Osteoblast (primary cell): ENCODE measurements at regions not wholly inside any gene's neighbourhood (a gene's known extent, or its start where the extent isn't known, plus 50 kb on each side); places are given as distances from the start of the nearest gene placed in this dataset.

Source experiments
- DNase-seq: peaks from one replicate; pipeline ENCODE4 v3.0.0; 2011; ENCODE audit warnings: low spot score, mixed read lengths; ENCODE audit not compliant: insufficient read length; ENCODE audit errors: missing footprints
- H2AFZ ChIP-seq: 2 replicates; pipeline ENCODE4 v1.6.0; 2011; ENCODE audit warnings: mild to moderate bottlenecking, low read length
- H3K27ac ChIP-seq: 2 replicates; pipeline ENCODE4 v1.5.1; 2011; ENCODE audit warnings: mild to moderate bottlenecking, low read depth, low read length, moderate library complexity
- H3K27me3 ChIP-seq: 2 replicates; pipeline ENCODE4 v1.6.0; 2012; ENCODE audit warnings: mild to moderate bottlenecking, control low read depth, inconsistent platforms, low read length, moderate library complexity; ENCODE audit not compliant: insufficient read depth
- H3K36me3 ChIP-seq: 2 replicates; pipeline ENCODE4 v1.5.1; 2011; ENCODE audit warnings: mild to moderate bottlenecking, low read length, control low read depth, moderate library complexity; ENCODE audit not compliant: insufficient read depth
- H3K4me1 ChIP-seq: 2 replicates; pipeline ENCODE4 v1.5.1; 2011; ENCODE audit warnings: mild to moderate bottlenecking, low read length, control low read depth, moderate library complexity; ENCODE audit not compliant: insufficient read depth
- H3K4me2 ChIP-seq: 2 replicates; pipeline ENCODE4 v1.6.0; 2011; ENCODE audit warnings: mild to moderate bottlenecking, low read length; ENCODE audit not compliant: insufficient read depth
- H3K4me3 ChIP-seq: fragments of 200-600 bp; sonication (generic); 3 replicates; pipeline ENCODE4 v1.5.1; 2012; ENCODE audit warnings: mild to moderate bottlenecking, low read length, inconsistent platforms; ENCODE audit not compliant: insufficient read depth
- H3K79me2 ChIP-seq: 2 replicates; pipeline ENCODE4 v1.6.0; 2012; ENCODE audit warnings: mild to moderate bottlenecking, low read length, control low read depth, inconsistent platforms; ENCODE audit not compliant: insufficient read depth
- H3K9me3 ChIP-seq: 2 replicates; pipeline ENCODE4 v1.5.1; 2011; ENCODE audit warnings: low read depth, low read length, control low read depth
- H4K20me1 ChIP-seq: 2 replicates; pipeline ENCODE4 v1.6.0; 2012; ENCODE audit warnings: mild to moderate bottlenecking, low read length, control low read depth; ENCODE audit not compliant: insufficient read depth
- CTCF ChIP-seq: IDR thresholded peaks from 2 replicates; pipeline ENCODE4 v1.5.1; 2011; ENCODE audit warnings: mild to moderate bottlenecking, low read depth, low read length, moderate library complexity; ENCODE audit errors: extremely low read depth

- Histone ChIP-seq H3K9me3 (no peaks in the 10 kb centered on the region), H2AFZ (no peak overlapping the region), H3K79me2 (no peaks in the 10 kb centered on the region), H3K4me1 (no peaks in the 10 kb centered on the region), H3K4me2 (no peak overlapping the region), H3K36me3 (no peaks in the 10 kb centered on the region), H3K4me3 (no peak overlapping the region), H3K27ac (no peak overlapping the region), H4K20me1 (no peaks in the 10 kb centered on the region), H3K27me3 (peaks cover 5% of the 10 kb centered on the region)
- TF ChIP-seq CTCF, result no peak
- DNase-seq, result no peak
Measured at GRCh38 chr4:114398410-114398809, 200.2 kb upstream of the UGT8 start.

GRCh38 chr4:114399105-114399504 is 199.5 kb upstream of the UGT8 start:
- DNase-seq, result no peak
- Histone ChIP-seq H3K36me3 (no peaks in the 10 kb centered on the region), H3K27ac (no peak overlapping the region), H3K27me3 (peaks cover 5% of the 10 kb centered on the region), H3K9me3 (no peaks in the 10 kb centered on the region), H3K4me2 (no peak overlapping the region), H3K79me2 (no peaks in the 10 kb centered on the region), H2AFZ (no peak overlapping the region), H4K20me1 (no peaks in the 10 kb centered on the region), H3K4me1 (no peaks in the 10 kb centered on the region), H3K4me3 (no peak overlapping the region)
- no peak for TF ChIP-seq CTCF

- no peaks in the 10 kb centered on the region for H4K20me1 ChIP-seq
- no peaks in the 10 kb centered on the region for H3K79me2 ChIP-seq
- peaks cover 5% of the 10 kb centered on the region for H3K27me3 ChIP-seq
- no peak overlapping the region for H3K27ac ChIP-seq
- no peak overlapping the region for H3K4me3 ChIP-seq
- no peak overlapping the region for H2AFZ ChIP-seq
- no peaks in the 10 kb centered on the region for H3K9me3 ChIP-seq
- no peaks in the 10 kb centered on the region for H3K4me1 ChIP-seq
- TF ChIP-seq CTCF, result no peak
- no peaks in the 10 kb centered on the region for H3K36me3 ChIP-seq
- DNase-seq, result no peak
- no peak overlapping the region for H3K4me2 ChIP-seq
Measured at GRCh38 chr4:114400531-114400930, 198.1 kb upstream of the UGT8 start.

GRCh38 chr4:114401483-114401882 is 197.1 kb upstream of the UGT8 start:
- no peaks in the 10 kb centered on the region for H3K4me1 ChIP-seq
- no peak overlapping the region for H3K27ac ChIP-seq
- peaks cover 5% of the 10 kb centered on the region for H3K27me3 ChIP-seq
- no peak for DNase-seq
- no peak overlapping the region for H3K4me2 ChIP-seq
- H3K36me3 ChIP-seq, result no peaks in the 10 kb centered on the region
- H3K79me2 ChIP-seq, result no peaks in the 10 kb centered on the region
- H2AFZ ChIP-seq, result no peak overlapping the region
- no peak for TF ChIP-seq CTCF
- no peaks in the 10 kb centered on the region for H3K9me3 ChIP-seq
- H4K20me1 ChIP-seq, result no peaks in the 10 kb centered on the region
- no peak overlapping the region for H3K4me3 ChIP-seq
